ENCODE measurements at regions not wholly inside any gene's neighbourhood (a gene's known extent, or its start where the extent isn't known, plus 50 kb on each side); places are given as distances from the start of the nearest gene placed in this dataset.

DNA sequence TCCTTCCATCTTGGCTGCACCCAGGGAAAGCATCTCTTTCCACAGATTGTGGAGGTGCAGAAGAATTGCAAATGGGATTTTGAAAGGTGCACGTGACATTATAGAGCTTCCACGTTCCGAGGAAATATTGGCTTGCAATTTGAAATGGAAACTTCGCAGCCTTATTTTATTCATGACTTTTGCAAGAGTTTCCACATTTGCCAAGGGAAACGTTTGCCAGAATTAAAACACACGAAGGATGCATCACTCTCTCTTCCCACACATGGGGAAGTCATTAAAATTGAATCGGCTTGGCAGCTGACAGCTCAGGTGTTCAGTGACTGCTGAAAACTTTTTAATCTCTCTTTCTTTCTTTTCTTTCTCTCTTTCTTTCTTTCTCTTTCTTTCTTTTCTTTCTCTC is 475.4 kb upstream of the IGFBP3 start:
- Histone ChIP-seq H3K4me2 (ENCODE audit: low read length) (no peak overlapping the region), H3K27me3 (ENCODE audit: insufficient read depth, low read length) (no peaks in the 10 kb centered on the region), H4K20me1 (ENCODE audit: insufficient read depth) (no peaks in the 10 kb centered on the region), H3K36me3 (ENCODE audit: control insufficient read depth in 1 of 2, insufficient read depth in 2 of 2, low read length in 2 of 2) (no peaks in the 10 kb centered on the region), H3K4me1 (ENCODE audit: control insufficient read depth in 1 of 2, insufficient read depth in 2 of 2, low read length in 2 of 2) (0 out of 4 replicates have a peak, but pooled peaks cover 0 to 3% of the 10 kb centered on the region in 2 experiments), H3K9ac (ENCODE audit: low read length) (no peak overlapping the region), H2AFZ (ENCODE audit: low read depth, low read length, poor library complexity, severe bottlenecking) (no peak overlapping the region), H3K79me2 (ENCODE audit: insufficient read depth, low read length) (no peaks in the 10 kb centered on the region), H3K4me3 (replicated peaks in 1 of 2; ENCODE audit: low read depth in 1 of 2, low read length in 2 of 2) (no peak overlapping the region), H3K9me2 (ENCODE audit: insufficient read depth) (no peaks in the 10 kb centered on the region), H3K9me3 (ENCODE audit: control insufficient read depth in 1 of 2, insufficient read depth in 1 of 2, low read depth in 1 of 2, low read length in 2 of 2) (no peaks in the 10 kb centered on the region), H3K27ac (ENCODE audit: low read depth, low read length) (no peak overlapping the region)
- ATAC-seq (no peak), DNase-seq (ENCODE audit: low read depth, low spot score) (no peak)
- TF ChIP-seq, protein P1, sequence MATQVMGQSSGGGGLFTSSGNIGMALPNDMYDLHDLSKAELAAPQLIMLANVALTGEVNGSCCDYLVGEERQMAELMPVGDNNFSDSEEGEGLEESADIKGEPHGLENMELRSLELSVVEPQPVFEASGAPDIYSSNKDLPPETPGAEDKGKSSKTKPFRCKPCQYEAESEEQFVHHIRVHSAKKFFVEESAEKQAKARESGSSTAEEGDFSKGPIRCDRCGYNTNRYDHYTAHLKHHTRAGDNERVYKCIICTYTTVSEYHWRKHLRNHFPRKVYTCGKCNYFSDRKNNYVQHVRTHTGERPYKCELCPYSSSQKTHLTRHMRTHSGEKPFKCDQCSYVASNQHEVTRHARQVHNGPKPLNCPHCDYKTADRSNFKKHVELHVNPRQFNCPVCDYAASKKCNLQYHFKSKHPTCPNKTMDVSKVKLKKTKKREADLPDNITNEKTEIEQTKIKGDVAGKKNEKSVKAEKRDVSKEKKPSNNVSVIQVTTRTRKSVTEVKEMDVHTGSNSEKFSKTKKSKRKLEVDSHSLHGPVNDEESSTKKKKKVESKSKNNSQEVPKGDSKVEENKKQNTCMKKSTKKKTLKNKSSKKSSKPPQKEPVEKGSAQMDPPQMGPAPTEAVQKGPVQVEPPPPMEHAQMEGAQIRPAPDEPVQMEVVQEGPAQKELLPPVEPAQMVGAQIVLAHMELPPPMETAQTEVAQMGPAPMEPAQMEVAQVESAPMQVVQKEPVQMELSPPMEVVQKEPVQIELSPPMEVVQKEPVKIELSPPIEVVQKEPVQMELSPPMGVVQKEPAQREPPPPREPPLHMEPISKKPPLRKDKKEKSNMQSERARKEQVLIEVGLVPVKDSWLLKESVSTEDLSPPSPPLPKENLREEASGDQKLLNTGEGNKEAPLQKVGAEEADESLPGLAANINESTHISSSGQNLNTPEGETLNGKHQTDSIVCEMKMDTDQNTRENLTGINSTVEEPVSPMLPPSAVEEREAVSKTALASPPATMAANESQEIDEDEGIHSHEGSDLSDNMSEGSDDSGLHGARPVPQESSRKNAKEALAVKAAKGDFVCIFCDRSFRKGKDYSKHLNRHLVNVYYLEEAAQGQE (IDR thresholded peaks at IDR 0.05; ENCODE audit: low read depth) = no peak
- TF ChIP-seq, protein P2, sequence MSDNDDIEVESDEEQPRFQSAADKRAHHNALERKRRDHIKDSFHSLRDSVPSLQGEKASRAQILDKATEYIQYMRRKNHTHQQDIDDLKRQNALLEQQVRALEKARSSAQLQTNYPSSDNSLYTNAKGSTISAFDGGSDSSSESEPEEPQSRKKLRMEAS (IDR thresholded peaks at IDR 0.05) = no peak
- TF ChIP-seq, protein P3, sequence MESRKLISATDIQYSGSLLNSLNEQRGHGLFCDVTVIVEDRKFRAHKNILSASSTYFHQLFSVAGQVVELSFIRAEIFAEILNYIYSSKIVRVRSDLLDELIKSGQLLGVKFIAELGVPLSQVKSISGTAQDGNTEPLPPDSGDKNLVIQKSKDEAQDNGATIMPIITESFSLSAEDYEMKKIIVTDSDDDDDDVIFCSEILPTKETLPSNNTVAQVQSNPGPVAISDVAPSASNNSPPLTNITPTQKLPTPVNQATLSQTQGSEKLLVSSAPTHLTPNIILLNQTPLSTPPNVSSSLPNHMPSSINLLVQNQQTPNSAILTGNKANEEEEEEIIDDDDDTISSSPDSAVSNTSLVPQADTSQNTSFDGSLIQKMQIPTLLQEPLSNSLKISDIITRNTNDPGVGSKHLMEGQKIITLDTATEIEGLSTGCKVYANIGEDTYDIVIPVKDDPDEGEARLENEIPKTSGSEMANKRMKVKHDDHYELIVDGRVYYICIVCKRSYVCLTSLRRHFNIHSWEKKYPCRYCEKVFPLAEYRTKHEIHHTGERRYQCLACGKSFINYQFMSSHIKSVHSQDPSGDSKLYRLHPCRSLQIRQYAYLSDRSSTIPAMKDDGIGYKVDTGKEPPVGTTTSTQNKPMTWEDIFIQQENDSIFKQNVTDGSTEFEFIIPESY (IDR thresholded peaks at IDR 0.05; ENCODE audit: extremely low read depth, insufficient replicate concordance, low read length) = no peak
- intact Hi-C loops (cut with micrococcal nuclease) = no loop called here
- ChIA-PET RAD21 (ENCODE audit: low non-redundant PET in 1 of 2, low total read pairs in 2 of 2, uncharacterized antibody in 2 of 2, unreplicated experiment in 2 of 2) (no interaction called here), CTCF (no interaction called here), POLR2A (no interaction called here)
- BruUV-seq (replicated peaks) = no TSS peak
